ENCODE measurements at regions not wholly inside any gene's neighbourhood (a gene's known extent, or its start where the extent isn't known, plus 50 kb on each side); places are given as distances from the start of the nearest gene placed in this dataset.

- CTCF ChIA-PET = interaction anchor here (0.7 to 0.8 kb wide), 2 partner anchors 30 to 273 kb away, joined by 3 read pairs; no protein-coding TSS in a partner anchor
- Histone ChIP-seq H3K4me1 (no peaks in the 10 kb centered on the region), H3K4me2 (no peak overlapping the region), H3K27ac (no peak overlapping the region), H3K9me3 (peaks cover 6% of the 10 kb centered on the region; the same call in 1 of the 3 replicates), H3K4me3 (no peak overlapping the region)
- ATAC-seq (no peak), FAIRE-seq (no peak), DNase-seq (ENCODE audit: low read depth in 1 of 2, low spot score in 1 of 2) (no peak)
- TF ChIP-seq HOXA7 (CRISPR knock-in tag; IDR thresholded peaks at IDR 0.05) = no peak
- no peak for TF ChIP-seq PHF8 (IDR thresholded peaks at IDR 0.05; ENCODE audit: borderline replicate concordance, low read depth)
- no peak for TF ChIP-seq USF2 (IDR thresholded peaks at IDR 0.05)
- no peak for TF ChIP-seq FOSL2 (IDR thresholded peaks at IDR 0.05)
- TF ChIP-seq FOSL2 (CRISPR knock-in tag; IDR thresholded peaks at IDR 0.05) = no peak
- TF ChIP-seq FOXS1 (CRISPR knock-in tag; IDR thresholded peaks at IDR 0.05) = no peak
- no peak for TF ChIP-seq TP53 (CRISPR knock-in tag; IDR thresholded peaks at IDR 0.05)
- TF ChIP-seq HDAC2 (IDR thresholded peaks at IDR 0.05) = no peak
- TF ChIP-seq RAD21 (conservative IDR thresholded peaks at IDR 0.05 in 1 of 2, IDR thresholded peaks at IDR 0.05 in 1 of 2) = no peak
- no peak for TF ChIP-seq RCOR1 (IDR thresholded peaks at IDR 0.05; ENCODE audit: low read depth, low read length)
- TF ChIP-seq MAZ (IDR thresholded peaks at IDR 0.05; ENCODE audit: borderline replicate concordance, low read depth, low read length) = no peak
- no peak for TF ChIP-seq POLR2AphosphoS2 (conservative IDR thresholded peaks at IDR 0.05; ENCODE audit: low read length)
- TF ChIP-seq HMGXB4 (CRISPR knock-in tag; IDR thresholded peaks at IDR 0.05; ENCODE audit: borderline replicate concordance) = no peak
- TF ChIP-seq MAFK (IDR thresholded peaks at IDR 0.05; ENCODE audit: partially characterized antibody) = no peak
- no peak for TF ChIP-seq SMC3 (IDR thresholded peaks at IDR 0.05)
- POLR2A ChIA-PET = no interaction called here
- 27% methylated on average over 8 of the region's 8 CpGs for WGBS (ENCODE audit: missing lambda C conversion rate)
Measured at GRCh38 chr19:28908941-28909340, 304.0 kb downstream of the UQCRFS1 start.

- ChIA-PET CTCF (no interaction called here), POLR2A (no interaction called here)
- DNase-seq (ENCODE audit: low read depth in 1 of 2, low spot score in 1 of 2) (no peak), FAIRE-seq (no peak), ATAC-seq (no peak)
- Histone ChIP-seq H3K4me2 (no peak overlapping the region), H3K4me1 (no peaks in the 10 kb centered on the region), H3K9me3 (peaks cover 6% of the 10 kb centered on the region; the same call in 1 of the 3 replicates), H3K27ac (no peak overlapping the region), H3K4me3 (no peak overlapping the region)
- TF ChIP-seq EP300 (IDR thresholded peaks at IDR 0.05) = no peak
- no peak for TF ChIP-seq CEBPB (IDR thresholded peaks at IDR 0.05)
- TF ChIP-seq NFE2L2 (conservative IDR thresholded peaks at IDR 0.05; ENCODE audit: low read length) = no peak
- 29% methylated on average over 7 of the region's 7 CpGs for WGBS (ENCODE audit: missing lambda C conversion rate)
Measured at GRCh38 chr19:28907534-28907933, 305.4 kb downstream of the UQCRFS1 start.

- TF ChIP-seq CTCF (IDR thresholded peaks at IDR 0.05) = no peak
- TF ChIP-seq SREBF2 (IDR thresholded peaks at IDR 0.05) = no peak
- TF ChIP-seq POLR2AphosphoS2 (conservative IDR thresholded peaks at IDR 0.05; ENCODE audit: low read length) = no peak
- no peak for TF ChIP-seq CEBPB (IDR thresholded peaks at IDR 0.05)
- TF ChIP-seq USF2 (IDR thresholded peaks at IDR 0.05) = no peak
- TF ChIP-seq NPAS2 (CRISPR knock-in tag; IDR thresholded peaks at IDR 0.05; ENCODE audit: borderline replicate concordance) = no peak
- no peak for TF ChIP-seq RFX5 (IDR thresholded peaks at IDR 0.05)
- no peak for TF ChIP-seq SMC3 (IDR thresholded peaks at IDR 0.05)
- TF ChIP-seq BHLHE40 (IDR thresholded peaks at IDR 0.05; ENCODE audit: low read depth, low read length) = no peak
- no peak for TF ChIP-seq CHD2 (IDR thresholded peaks at IDR 0.05; ENCODE audit: low read length, partially characterized antibody)
- no peak for TF ChIP-seq HOXA7 (CRISPR knock-in tag; IDR thresholded peaks at IDR 0.05)
- no peak for TF ChIP-seq FOXS1 (CRISPR knock-in tag; IDR thresholded peaks at IDR 0.05)
- TF ChIP-seq RCOR1 (IDR thresholded peaks at IDR 0.05; ENCODE audit: low read depth, low read length) = no peak
- no peak for TF ChIP-seq EHMT2 (IDR thresholded peaks at IDR 0.05; ENCODE audit: low read depth)
- no peak for TF ChIP-seq CBX8 (IDR thresholded peaks at IDR 0.05)
- TF ChIP-seq TP53 (CRISPR knock-in tag; IDR thresholded peaks at IDR 0.05) = no peak
- no peak for TF ChIP-seq ELK1 (IDR thresholded peaks at IDR 0.05; ENCODE audit: low read depth, low read length)
- no peak for TF ChIP-seq HES2 (IDR thresholded peaks at IDR 0.05)
- DNase-seq (ENCODE audit: low read depth in 1 of 2, low spot score in 1 of 2) (no peak), ATAC-seq (no peak), FAIRE-seq (no peak)
- H3K27ac ChIP-seq = no peak overlapping the region
- 25% methylated on average over 9 of the region's 9 CpGs for WGBS (ENCODE audit: missing lambda C conversion rate)
- H3K4me2 ChIP-seq = no peak overlapping the region
- H3K4me3 ChIP-seq = no peak overlapping the region
- no peaks in the 10 kb centered on the region for H3K4me1 ChIP-seq
- H3K9me3 ChIP-seq = 0 out of 3 replicates have a peak, but pooled peaks cover 3% of the 10 kb centered on the region
- POLR2A ChIA-PET = no interaction called here
- CTCF ChIA-PET = no interaction called here
Measured at GRCh38 chr19:28905996-28906395, 307.0 kb downstream of the UQCRFS1 start.

All from A549 (cell line).